SK-N-SH (cell line): ENCODE measurements at regions not wholly inside any gene's neighbourhood (a gene's known extent, or its start where the extent isn't known, plus 50 kb on each side); places are given as distances from the start of the nearest gene placed in this dataset.

Experiments
- CTCF ChIA-PET: fragments of 300-600, 350-600 bp; formaldehyde crosslinking; extraction: SDS; loops from one replicate; lab custom pipeline; 2021; lab: Yijun Ruan, JAX
- POLR2A ChIA-PET: fragments of 350-600 bp; sonication (Branson Sonifier 250); formaldehyde crosslinking; extraction: SDS; loops from one replicate; lab custom pipeline; 2020; ENCODE audit warnings: antibody characterized with exemption, inconsistent platforms; lab: Yijun Ruan, JAX
- DNase-seq: peaks from one replicate; pipeline ENCODE4 v3.0.0; 2012
- H2AFZ ChIP-seq: fragments of 200-600 bp; sonication (generic); 2 replicates; pipeline ENCODE4 v1.8.1; 2016; ENCODE audit warnings: antibody characterized with exemption, mild to moderate bottlenecking, low read depth
- H3F3A ChIP-seq: fragments of 200-600 bp; sonication (generic); replicated peaks from 2 replicates; pipeline ENCODE3; 2016; ENCODE audit warnings: antibody characterized with exemption, mild to moderate bottlenecking; ENCODE audit not compliant: insufficient read depth
- H3K27ac ChIP-seq, 2 experiments: fragments of 200-500 bp in 1 of 2; fragments of 200-600 bp in 1 of 2; sonication (Bioruptor generic) in 1 of 2; sonication (generic), shearing (Covaris generic) in 1 of 2; 2 replicates each; pipeline versions ENCODE4 v1.5.1 to v1.6.1; 2014 to 2016; ENCODE audit warnings: low read depth in 2 of 2, inconsistent platforms in 1 of 2, low read length in 1 of 2, mild to moderate bottlenecking in 1 of 2, mixed read lengths in 1 of 2
- H3K27me3 ChIP-seq: fragments of 200-600 bp; sonication (generic), shearing (Covaris generic); 2 replicates; pipeline ENCODE4 v1.6.1; 2016; ENCODE audit warnings: mixed run types; ENCODE audit not compliant: insufficient read depth
- H3K36me3 ChIP-seq, 2 experiments: fragments of 200-500 bp in 1 of 2; fragments of 200-600 bp in 1 of 2; sonication (Bioruptor generic) in 1 of 2; sonication (generic) in 1 of 2; replicated peaks in 1 of 2; 2 replicates each; pipeline versions ENCODE3 to v1.5.1; 2014 to 2016; ENCODE audit warnings: low read length in 1 of 2, mild to moderate bottlenecking in 1 of 2; ENCODE audit not compliant: insufficient read depth in 2 of 2, control insufficient read depth in 1 of 2
- H3K4me1 ChIP-seq, 2 experiments: fragments of 200-500 bp in 1 of 2; fragments of 200-600 bp in 1 of 2; sonication (Bioruptor generic) in 1 of 2; sonication (generic), shearing (Covaris generic) in 1 of 2; 2 replicates each; pipeline versions ENCODE4 v1.5.1 to v1.6.1; 2014 to 2016; ENCODE audit warnings: low read depth in 1 of 2, low read length in 1 of 2, mixed run types in 1 of 2; ENCODE audit not compliant: insufficient read depth in 2 of 2, control insufficient read depth in 1 of 2
- H3K4me2 ChIP-seq: fragments of 200-600 bp; sonication (generic), shearing (Covaris generic); 2 replicates; pipeline ENCODE4 v1.6.1; 2017; ENCODE audit warnings: mixed run types
- H3K4me3 ChIP-seq, 2 experiments: fragments of 200-500 bp in 1 of 2; fragments of 200-600 bp in 1 of 2; sonication (Bioruptor generic) in 1 of 2; sonication (generic), shearing (Covaris generic) in 1 of 2; 2 replicates each; pipeline versions ENCODE4 v1.5.1 to v1.8.1; 2014 to 2016; ENCODE audit warnings: low read depth in 2 of 2, inconsistent platforms in 1 of 2, low read length in 1 of 2, mild to moderate bottlenecking in 1 of 2, mixed read lengths in 1 of 2, moderate library complexity in 1 of 2
- H3K79me2 ChIP-seq: fragments of 200-600 bp; sonication (generic); 2 replicates; pipeline ENCODE4 v1.8.1; 2017; ENCODE audit warnings: mild to moderate bottlenecking; ENCODE audit not compliant: insufficient read depth
- H3K9ac ChIP-seq: fragments of 200-600 bp; sonication (generic); 2 replicates; pipeline ENCODE4 v1.6.1; 2017; ENCODE audit warnings: mixed run types
- H3K9me2 ChIP-seq: fragments of 200-600 bp; sonication (generic); 2 replicates; pipeline ENCODE4 v1.6.1; 2017; ENCODE audit warnings: mixed run types
- H3K9me3 ChIP-seq: fragments of 200-600 bp; sonication (generic); 2 replicates; pipeline ENCODE4 v1.6.1; 2017; ENCODE audit warnings: mixed run types, mild to moderate bottlenecking, moderate library complexity
- H4K20me1 ChIP-seq: fragments of 200-600 bp; sonication (generic); 2 replicates; pipeline ENCODE4 v1.6.1; 2017; ENCODE audit warnings: mild to moderate bottlenecking, mixed run types; ENCODE audit not compliant: insufficient read depth
- CTCF ChIP-seq: fragments of 200-600 bp; sonication (generic); IDR thresholded peaks from 2 replicates; pipeline ENCODE4 v1.6.1; 2017; ENCODE audit warnings: antibody characterized with exemption, mild to moderate bottlenecking, moderate library complexity
- EP300 ChIP-seq, 2 experiments: IDR thresholded peaks; 2 replicates each; pipeline versions ENCODE4 v1.4.0 to v1.6.1; 2012; ENCODE audit warnings: borderline replicate concordance in 1 of 2, low read depth in 1 of 2, low read length in 1 of 2
- EZH2phosphoT487 ChIP-seq: fragments of 200-600 bp; sonication (generic); IDR thresholded peaks from 2 replicates; pipeline ENCODE4 v1.6.1; 2017; ENCODE audit warnings: low read depth, mixed run types, mild to moderate bottlenecking, antibody characterized with exemption, moderate library complexity, borderline replicate concordance
- FOSL2 ChIP-seq: IDR thresholded peaks from 2 replicates; pipeline ENCODE4 v1.4.0; 2012; ENCODE audit warnings: low read depth, mild to moderate bottlenecking, moderate library complexity, borderline replicate concordance
- FOXM1 ChIP-seq: IDR thresholded peaks from 2 replicates; pipeline ENCODE4 v1.4.0; 2012; ENCODE audit warnings: low read depth, mild to moderate bottlenecking
- GATA2 ChIP-seq: sonication (generic); formaldehyde crosslinking; IDR thresholded peaks from 2 replicates; pipeline ENCODE4 v1.5.0; 2020; ENCODE audit warnings: mild to moderate bottlenecking, missing genetic modification reagents
- MXI1 ChIP-seq: IDR thresholded peaks from 2 replicates; pipeline ENCODE4 v1.6.1; 2012; ENCODE audit warnings: mild to moderate bottlenecking, low read depth, low read length, improper control_type of control experiment
- NRF1 ChIP-seq: IDR thresholded peaks from 2 replicates; pipeline ENCODE4 v1.6.1; 2012; ENCODE audit warnings: low read depth, mild to moderate bottlenecking, low read length
- PBX3 ChIP-seq: IDR thresholded peaks from 2 replicates; pipeline ENCODE4; 2012
- POLR2AphosphoS5 ChIP-seq: IDR thresholded peaks from 2 replicates; pipeline ENCODE4 v1.6.1; 2012; ENCODE audit warnings: low read depth, low read length
- RAD21 ChIP-seq: IDR thresholded peaks from 2 replicates; pipeline ENCODE4 v1.6.1; 2012; ENCODE audit warnings: mild to moderate bottlenecking, low read length
- RCOR1 ChIP-seq: fragments of 150-350 bp; IDR thresholded peaks from 2 replicates; pipeline ENCODE4 v1.6.1; 2017; ENCODE audit warnings: antibody characterized with exemption, low read length
- RFX5 ChIP-seq: IDR thresholded peaks from 2 replicates; pipeline ENCODE4 v1.6.1; 2012; ENCODE audit warnings: mild to moderate bottlenecking, improper control_type of control experiment, low read length
- RXRA ChIP-seq: IDR thresholded peaks from 2 replicates; pipeline ENCODE4 v1.4.0; 2012; ENCODE audit warnings: low read depth, mild to moderate bottlenecking, borderline replicate concordance
- SMC3 ChIP-seq: IDR thresholded peaks from 2 replicates; pipeline ENCODE4 v1.6.1; 2012; ENCODE audit warnings: low read depth, low read length, improper control_type of control experiment
- TAF1 ChIP-seq: IDR thresholded peaks from 2 replicates; pipeline ENCODE4 v1.6.1; 2012; ENCODE audit warnings: low read depth, mild to moderate bottlenecking, low read length, moderate library complexity, borderline replicate concordance
- TEAD4 ChIP-seq: IDR thresholded peaks from 2 replicates; pipeline ENCODE4 v1.4.0; 2012; ENCODE audit warnings: mild to moderate bottlenecking, borderline replicate concordance; ENCODE audit not compliant: insufficient read depth
- WGBS: methylation state at CpG from one replicate; pipeline ENCODE4 v1.1.6; 2017; ENCODE audit warnings: low lambda C conversion rate; 5-methylcytosine and 5-hydroxymethylcytosine counted together
- TF ChIP-seq, protein P1 (sequence below): fragments of 150-350 bp; IDR thresholded peaks from 2 replicates; pipeline ENCODE4 v1.6.1; 2016; ENCODE audit warnings: mild to moderate bottlenecking, low read depth, low read length
- TF ChIP-seq, protein P2 (sequence below): IDR thresholded peaks from 2 replicates; pipeline ENCODE4 v1.4.0; 2012; ENCODE audit warnings: low read depth, borderline replicate concordance

GRCh38 chrX:79604364-79604763 lies 237.2 kb upstream of the ITM2A start:
- H3F3A ChIP-seq, result no peaks in the 10 kb centered on the region
- ChIA-PET CTCF (no interaction called here), POLR2A (no interaction called here)
- H4K20me1 ChIP-seq, result no peaks in the 10 kb centered on the region
- TF ChIP-seq EZH2phosphoT487, result no peak
- no peak overlapping the region for H2AFZ ChIP-seq
- no peak overlapping the region for H3K9ac ChIP-seq
- H3K9me3 ChIP-seq, result 0 out of 2 replicates have a peak, but pooled peaks cover 4% of the 10 kb centered on the region
- no peak overlapping the region for H3K4me2 ChIP-seq
- no peaks in the 10 kb centered on the region for H3K9me2 ChIP-seq
- H3K79me2 ChIP-seq, result no peaks in the 10 kb centered on the region
- no peak for DNase-seq
- no peaks in the 10 kb centered on the region for H3K36me3 ChIP-seq
- H3K4me3 ChIP-seq, result no peak overlapping the region
- 5% methylated on average over 2 of the region's 4 CpGs for WGBS
- H3K27ac ChIP-seq, result no peak overlapping the region
- H3K27me3 ChIP-seq, result no peaks in the 10 kb centered on the region
- H3K4me1 ChIP-seq, result no peaks in the 10 kb centered on the region; a peak in 1 of 4 replicates

- Histone ChIP-seq H3K79me2 (no peaks in the 10 kb centered on the region), H3K27me3 (no peaks in the 10 kb centered on the region), H3K4me1 (no peaks in the 10 kb centered on the region; a peak in 1 of 4 replicates), H3K4me2 (no peak overlapping the region), H3K9ac (no peak overlapping the region), H3K4me3 (no peak overlapping the region), H3K9me3 (no peaks in the 10 kb centered on the region), H2AFZ (no peak overlapping the region), H3K9me2 (no peaks in the 10 kb centered on the region), H3K27ac (no peak overlapping the region), H3K36me3 (no peaks in the 10 kb centered on the region), H4K20me1 (no peaks in the 10 kb centered on the region), H3F3A (no peaks in the 10 kb centered on the region)
- 36% methylated on average over 3 of the region's 3 CpGs for WGBS
- ChIA-PET POLR2A (no interaction called here), CTCF (interaction anchor here (1.8 kb wide), 1 partner anchor 10 kb away, joined by 8 read pairs; no protein-coding TSS in a partner anchor)
- DNase-seq, result no peak
- TF ChIP-seq RXRA (no peak), POLR2AphosphoS5 (no peak), FOXM1 (no peak), FOSL2 (no peak), PBX3 (no peak), EP300 (IDR thresholded peaks at IDR 0.05; ENCODE audit: borderline replicate concordance in 1 of 2, low read depth in 1 of 2, low read length in 1 of 2) (no peak), GATA2 (CRISPR knock-in tag) (no peak), RCOR1 (no peak), CTCF (no peak), TEAD4 (no peak), NRF1 (no peak), MXI1 (no peak), SMC3 (no peak), RAD21 (no peak), TAF1 (no peak), RFX5 (no peak)
- TF ChIP-seq, protein P1, sequence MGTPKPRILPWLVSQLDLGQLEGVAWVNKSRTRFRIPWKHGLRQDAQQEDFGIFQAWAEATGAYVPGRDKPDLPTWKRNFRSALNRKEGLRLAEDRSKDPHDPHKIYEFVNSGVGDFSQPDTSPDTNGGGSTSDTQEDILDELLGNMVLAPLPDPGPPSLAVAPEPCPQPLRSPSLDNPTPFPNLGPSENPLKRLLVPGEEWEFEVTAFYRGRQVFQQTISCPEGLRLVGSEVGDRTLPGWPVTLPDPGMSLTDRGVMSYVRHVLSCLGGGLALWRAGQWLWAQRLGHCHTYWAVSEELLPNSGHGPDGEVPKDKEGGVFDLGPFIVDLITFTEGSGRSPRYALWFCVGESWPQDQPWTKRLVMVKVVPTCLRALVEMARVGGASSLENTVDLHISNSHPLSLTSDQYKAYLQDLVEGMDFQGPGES, result no peak
- TF ChIP-seq, protein P2, sequence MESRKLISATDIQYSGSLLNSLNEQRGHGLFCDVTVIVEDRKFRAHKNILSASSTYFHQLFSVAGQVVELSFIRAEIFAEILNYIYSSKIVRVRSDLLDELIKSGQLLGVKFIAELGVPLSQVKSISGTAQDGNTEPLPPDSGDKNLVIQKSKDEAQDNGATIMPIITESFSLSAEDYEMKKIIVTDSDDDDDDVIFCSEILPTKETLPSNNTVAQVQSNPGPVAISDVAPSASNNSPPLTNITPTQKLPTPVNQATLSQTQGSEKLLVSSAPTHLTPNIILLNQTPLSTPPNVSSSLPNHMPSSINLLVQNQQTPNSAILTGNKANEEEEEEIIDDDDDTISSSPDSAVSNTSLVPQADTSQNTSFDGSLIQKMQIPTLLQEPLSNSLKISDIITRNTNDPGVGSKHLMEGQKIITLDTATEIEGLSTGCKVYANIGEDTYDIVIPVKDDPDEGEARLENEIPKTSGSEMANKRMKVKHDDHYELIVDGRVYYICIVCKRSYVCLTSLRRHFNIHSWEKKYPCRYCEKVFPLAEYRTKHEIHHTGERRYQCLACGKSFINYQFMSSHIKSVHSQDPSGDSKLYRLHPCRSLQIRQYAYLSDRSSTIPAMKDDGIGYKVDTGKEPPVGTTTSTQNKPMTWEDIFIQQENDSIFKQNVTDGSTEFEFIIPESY, result no peak
Observed at GRCh38 chrX:79601341-79602131, 234.4 kb upstream of the ITM2A start.
